Ureter (tissue), 1 donor: ENCODE measurements at regions not wholly inside any gene's neighbourhood (a gene's known extent, or its start where the extent isn't known, plus 50 kb on each side); places are given as distances from the start of the nearest gene placed in this dataset.
"Not testable (repeated sequence)": the region's sequence is repeated elsewhere in the genome, so short reads cannot be mapped to it uniquely, and the experiment has no call there.

Source experiments
- DNase-seq: peaks from one replicate; pipeline ENCODE4 v3.0.0-alpha.2; 2020; ENCODE audit warnings: low spot score
- donor health status: DM: yes; HTN: yes; CAD: no.

DNA sequence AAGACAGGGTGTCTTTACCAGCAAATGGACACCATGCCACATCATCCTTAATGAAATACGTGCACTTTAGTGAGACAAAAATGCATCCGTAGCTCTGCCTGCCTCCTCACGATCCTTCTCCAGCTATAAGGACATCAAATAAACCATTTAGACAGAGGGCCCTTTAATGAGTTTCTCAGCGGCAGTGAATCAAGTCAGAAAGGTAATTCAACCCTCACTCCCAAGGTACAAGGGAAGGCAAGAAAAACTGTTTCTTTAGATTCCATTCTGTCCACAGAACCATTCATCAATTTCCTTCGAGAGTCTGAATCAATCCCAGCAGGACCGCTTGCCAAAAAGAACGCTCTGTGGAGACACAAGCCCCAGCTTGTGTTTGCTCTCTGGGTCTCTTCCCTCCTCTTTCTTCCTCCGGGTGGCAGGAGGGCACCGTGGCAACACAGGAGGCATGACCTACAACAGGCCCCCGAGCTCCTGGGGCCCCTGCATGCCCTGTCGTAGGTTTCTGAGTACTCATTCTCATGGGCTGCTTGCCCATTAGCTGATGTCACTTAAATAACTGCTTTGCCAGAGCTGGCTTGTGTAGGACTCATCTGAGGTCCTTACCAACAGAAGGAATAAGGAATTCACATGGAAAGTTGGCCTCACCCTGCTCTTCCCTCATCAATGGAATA, 297.8 kb upstream of the PRKCQ start:
- DNase-seq = no peak

GRCh38 chr10:6877336-6877721, 297.3 kb upstream of the PRKCQ start:
- no peak for DNase-seq

- no peak for DNase-seq
Observed at GRCh38 chr10:6875269-6875865, 295.3 kb upstream of the PRKCQ start.

- DNase-seq = no peak
Observed at GRCh38 chr10:6871128-6871527, 291.1 kb upstream of the PRKCQ start.

GRCh38 chr10:6868036-6868725, 288.1 kb upstream of the PRKCQ start:
- no peak for DNase-seq

- no peak for DNase-seq
Observed at GRCh38 chr10:6866757-6867156, 286.7 kb upstream of the PRKCQ start.

DNA sequence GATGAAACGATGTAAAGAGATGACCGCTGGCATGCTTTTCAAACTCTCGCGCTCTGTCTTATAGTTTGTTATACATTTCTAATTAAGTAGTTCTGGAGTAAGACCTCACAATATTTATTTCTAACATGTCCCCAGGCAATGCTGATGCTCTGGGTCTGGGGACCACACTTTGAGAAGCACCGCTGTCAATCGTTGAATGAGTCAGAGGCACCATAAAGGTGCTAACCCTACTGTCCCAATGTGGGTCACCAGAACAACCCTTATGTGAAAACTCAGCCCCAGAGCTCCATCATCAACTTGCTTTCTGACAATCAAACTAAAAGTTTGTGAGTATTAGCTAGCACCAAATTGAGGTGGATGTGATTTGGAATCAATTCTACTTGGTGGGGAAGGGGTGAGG, 284.1 kb upstream of the PRKCQ start:
- DNase-seq = no peak

GRCh38 chr10:6863381-6863780, 283.3 kb upstream of the PRKCQ start:
- DNase-seq = no peak

DNA sequence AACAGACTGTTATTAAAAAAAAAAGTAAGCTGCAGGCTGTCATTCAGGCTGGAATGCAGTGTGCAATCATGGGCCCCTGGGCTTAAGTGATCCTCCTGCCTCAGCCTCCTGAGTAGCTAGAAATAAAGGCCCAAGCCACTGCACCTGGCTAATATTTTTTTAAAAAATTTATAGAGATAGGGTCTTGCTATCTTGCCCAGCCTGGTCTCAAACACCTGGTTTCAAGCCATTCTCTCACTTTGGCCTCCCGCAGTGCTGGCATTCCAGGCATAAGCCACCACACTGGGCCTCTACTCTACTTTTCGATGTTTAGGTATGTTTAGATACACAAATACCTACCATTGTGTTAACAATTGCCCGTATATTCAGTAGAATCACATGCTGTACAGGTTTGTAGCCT, 270.4 kb upstream of the PRKCQ start:
- DNase-seq = no peak

GRCh38 chr10:6847561-6847960, 267.5 kb upstream of the PRKCQ start:
- no peak for DNase-seq

- DNase-seq = no peak
Observed at GRCh38 chr10:6843894-6844650, 264.0 kb upstream of the PRKCQ start.

DNA sequence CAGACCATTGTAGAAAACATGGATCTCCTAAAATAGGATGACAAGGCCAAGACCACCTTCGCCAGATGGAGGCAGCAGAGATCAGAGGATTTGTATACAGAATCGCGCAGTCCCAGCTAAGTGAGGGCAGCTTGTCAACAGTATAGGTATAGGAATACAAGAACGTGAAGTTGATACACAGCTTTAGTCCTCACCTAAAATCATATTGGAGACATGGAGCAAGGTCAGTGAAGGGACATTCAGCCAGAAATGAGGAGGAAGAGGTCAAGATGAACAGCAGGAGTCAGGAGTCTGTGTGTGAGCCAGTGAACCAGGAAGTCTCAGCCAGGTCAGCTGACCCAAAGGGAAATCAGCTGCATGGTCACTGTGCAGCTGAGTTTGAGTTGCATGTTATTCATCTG, 263.4 kb upstream of the PRKCQ start:
- DNase-seq = no peak

- no peak for DNase-seq
Observed at GRCh38 chr10:6842722-6843121, 262.6 kb upstream of the PRKCQ start.

- no peak for DNase-seq
Observed at GRCh38 chr10:6841761-6842160, 261.7 kb upstream of the PRKCQ start.

DNA sequence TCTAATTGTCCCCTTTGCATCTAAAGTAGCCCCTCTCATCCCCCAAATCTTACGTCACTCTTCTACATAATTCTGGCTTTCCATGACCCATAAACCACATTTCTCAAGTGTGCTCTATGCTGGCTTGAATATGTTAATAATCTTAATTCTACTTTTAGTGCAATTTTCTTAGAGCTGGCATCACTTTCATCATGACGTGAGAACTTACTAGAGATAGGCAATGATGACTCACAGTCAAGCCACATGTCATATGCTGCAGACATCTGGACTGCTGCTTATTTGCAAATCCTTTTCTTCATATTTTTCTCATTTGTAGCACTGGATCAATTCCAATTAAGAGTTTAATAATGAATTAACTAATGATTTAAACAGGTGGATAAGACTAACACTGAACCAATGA, 260.7 kb upstream of the PRKCQ start:
- no peak for DNase-seq

DNA sequence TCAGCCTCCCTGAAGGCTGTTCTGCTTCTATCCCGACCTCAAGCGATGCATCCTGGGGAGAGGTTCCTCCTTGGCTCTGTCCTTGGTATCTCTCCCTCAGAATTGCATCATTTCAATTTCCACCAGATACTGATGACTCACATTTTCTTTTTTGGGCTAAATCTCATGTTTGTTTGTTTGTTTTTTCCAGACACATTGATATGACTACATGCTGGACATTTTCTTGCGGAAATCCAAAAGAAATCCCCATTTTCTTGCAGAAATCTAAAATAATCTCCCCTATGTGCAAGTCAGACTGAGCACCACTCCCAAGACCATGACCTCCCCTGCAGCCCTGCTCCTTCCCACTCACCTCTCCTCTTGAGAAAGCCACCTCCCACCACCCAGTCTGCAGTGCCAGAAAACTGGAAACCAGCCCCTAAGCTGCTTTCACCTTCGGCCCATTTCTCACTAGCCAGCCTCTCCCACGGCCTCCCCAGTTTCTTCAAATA, 260.2 kb upstream of the PRKCQ start:
- DNase-seq = no peak

GRCh38 chr10:6838118-6838517, 258.0 kb upstream of the PRKCQ start:
- DNase-seq = no peak

DNA sequence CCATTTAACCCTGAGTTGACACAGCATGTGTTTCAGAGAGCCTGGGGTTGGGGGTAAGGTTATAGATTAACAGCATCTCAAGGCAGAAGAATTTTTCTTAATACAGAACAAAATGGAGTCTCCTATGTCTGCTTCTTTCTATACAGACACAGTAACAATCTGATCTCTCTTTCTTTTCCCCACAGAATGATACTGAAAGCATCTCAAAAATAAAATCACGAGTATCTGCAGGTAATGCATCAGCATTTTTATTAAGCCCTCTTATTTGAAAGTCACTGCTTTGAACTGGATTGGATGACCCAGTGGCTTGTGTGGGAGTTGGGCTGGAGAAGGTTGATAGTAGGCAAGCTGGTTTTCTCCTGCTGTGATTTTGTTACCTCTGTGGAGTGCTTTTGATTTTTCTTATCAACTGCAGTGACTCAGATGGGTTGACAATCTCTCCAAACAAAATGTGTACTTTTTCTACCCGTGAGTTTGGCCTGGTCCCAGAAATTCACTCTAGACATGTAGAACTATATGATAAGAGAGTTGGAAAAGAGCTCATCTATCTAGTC, 253.5 kb upstream of the PRKCQ start:
- no peak for DNase-seq

GRCh38 chr10:6830981-6831380, 250.9 kb upstream of the PRKCQ start:
- not testable (repeated sequence) for DNase-seq

GRCh38 chr10:6824793-6825192, 244.7 kb upstream of the PRKCQ start:
- not testable (repeated sequence) for DNase-seq

GRCh38 chr10:6823770-6824169, 243.7 kb upstream of the PRKCQ start:
- DNase-seq = no peak

DNA sequence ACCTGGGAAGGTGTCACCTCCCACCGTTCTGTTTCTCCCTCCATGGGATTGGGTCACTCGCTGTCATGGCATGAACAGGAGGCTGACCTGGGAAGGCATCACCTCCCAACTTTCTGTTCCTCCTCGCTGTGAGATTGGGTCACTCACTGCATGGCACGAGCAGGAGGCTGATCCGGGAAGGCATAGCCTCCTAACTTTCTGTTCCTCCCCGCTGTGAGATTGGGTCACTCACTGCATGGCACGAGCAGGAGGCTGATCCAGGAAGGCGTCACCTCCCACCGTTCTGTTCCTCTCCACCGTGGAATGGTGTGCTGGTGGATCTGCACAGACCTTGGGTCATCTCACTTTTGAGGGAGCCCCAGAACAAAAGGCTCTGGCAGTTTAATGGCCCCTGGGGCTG, 239.2 kb upstream of the PRKCQ start:
- no peak for DNase-seq
